ENCODE measurements at regions not wholly inside any gene's neighbourhood (a gene's known extent, or its start where the extent isn't known, plus 50 kb on each side); places are given as distances from the start of the nearest gene placed in this dataset.

DNA sequence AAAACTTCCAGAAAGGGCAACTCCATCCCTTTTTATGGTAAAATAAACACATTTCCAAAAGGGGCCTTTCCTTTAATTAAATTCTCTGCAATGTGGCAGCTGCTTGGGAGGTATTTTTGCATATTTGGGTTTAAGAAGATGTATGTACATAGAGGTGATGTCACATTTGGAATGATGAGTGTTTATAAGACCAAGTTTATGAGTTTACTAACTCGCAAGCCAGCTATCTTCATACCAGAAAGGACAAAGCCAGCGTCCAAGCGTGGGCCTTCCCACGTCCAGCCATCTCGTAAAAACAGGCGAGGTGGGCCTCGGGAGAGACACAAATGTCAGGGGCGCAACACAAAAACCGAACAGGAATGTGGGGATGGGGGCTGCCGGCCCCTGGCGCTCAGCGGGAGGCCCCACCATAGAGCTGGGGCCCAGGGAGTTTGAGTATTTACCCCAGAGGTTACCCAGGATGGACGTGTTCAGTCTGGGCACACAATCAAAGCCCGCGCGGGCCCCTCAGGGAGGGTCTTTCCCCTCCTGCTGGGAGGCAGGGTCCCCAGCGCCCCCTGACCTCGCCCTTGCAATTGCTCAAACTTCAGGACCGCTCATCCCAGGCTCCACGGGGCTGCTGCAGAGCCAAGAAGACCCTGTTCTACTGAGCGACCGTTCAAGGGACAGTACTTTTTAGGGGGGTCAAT lies 137.3 kb downstream of the TWIST2 start:
- DNase-seq, result no peak

DNA sequence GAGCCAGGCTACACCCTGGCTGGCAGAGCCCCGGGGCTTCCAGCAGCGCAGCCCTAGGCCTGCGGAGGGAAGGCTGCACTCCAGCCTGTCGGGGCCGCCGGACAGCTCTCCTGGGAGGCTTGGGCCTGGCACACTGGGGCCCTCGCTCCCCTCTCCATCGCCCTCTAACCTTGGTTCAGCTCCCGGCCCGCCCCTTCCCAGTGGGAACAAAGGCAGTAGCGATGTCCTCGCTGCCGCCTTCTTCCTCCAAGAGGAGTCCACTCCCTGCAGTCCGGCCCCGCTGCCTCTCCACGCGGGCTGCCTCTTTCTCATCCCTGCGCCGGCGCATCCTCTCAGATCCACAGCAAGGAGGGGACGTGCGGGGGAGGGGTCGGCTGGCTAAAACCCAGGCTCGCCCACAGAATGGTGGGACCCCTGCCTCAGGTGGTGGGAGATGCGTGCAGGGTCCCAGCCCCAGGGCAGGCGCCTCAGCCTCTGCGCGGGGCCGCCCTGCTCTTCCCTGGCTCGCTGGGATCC lies 138.1 kb downstream of the TWIST2 start:
- DNase-seq, result no peak

DNA sequence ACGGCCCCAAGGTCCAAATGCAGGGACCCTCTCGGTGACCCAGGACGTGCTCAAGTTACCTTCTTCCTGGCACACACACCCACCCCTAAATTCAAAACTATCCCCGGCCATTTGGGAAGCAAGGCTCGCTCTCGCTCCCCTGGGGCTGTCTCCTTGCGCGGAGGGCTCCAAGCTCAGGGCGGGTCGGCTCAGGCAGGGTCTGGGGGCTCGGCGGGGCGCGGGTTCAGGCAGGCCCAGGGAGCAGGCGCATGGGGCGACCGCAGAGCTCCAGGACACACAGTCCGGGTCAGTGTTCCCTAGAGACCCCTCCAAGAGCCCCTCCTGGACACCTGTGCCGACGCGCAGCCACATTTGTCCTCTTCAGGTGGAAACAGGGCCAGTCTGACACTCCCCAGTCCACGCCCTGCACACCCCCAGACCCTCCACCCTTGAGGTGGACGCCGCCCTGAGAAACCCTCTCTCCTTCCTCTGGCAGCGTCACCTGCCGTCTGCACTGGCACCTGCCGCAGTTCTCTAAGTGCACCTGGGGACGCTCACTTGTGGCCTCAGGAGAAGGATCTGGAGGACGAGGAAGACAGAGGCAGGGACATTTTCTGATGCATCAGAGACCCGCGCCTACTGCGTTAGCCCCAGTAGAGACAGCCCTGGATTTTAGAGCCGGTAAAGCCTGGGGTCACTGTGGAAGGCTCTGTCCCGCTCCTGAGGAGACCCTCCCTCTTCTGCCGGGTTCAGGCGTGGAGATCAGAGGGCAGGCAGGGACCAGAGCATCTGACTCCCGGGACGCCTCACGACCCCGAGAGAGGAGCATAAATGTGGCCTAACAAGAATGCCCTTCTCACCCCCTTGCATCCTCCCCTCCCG lies 138.8 kb downstream of the TWIST2 start:
- no peak for DNase-seq

DNA sequence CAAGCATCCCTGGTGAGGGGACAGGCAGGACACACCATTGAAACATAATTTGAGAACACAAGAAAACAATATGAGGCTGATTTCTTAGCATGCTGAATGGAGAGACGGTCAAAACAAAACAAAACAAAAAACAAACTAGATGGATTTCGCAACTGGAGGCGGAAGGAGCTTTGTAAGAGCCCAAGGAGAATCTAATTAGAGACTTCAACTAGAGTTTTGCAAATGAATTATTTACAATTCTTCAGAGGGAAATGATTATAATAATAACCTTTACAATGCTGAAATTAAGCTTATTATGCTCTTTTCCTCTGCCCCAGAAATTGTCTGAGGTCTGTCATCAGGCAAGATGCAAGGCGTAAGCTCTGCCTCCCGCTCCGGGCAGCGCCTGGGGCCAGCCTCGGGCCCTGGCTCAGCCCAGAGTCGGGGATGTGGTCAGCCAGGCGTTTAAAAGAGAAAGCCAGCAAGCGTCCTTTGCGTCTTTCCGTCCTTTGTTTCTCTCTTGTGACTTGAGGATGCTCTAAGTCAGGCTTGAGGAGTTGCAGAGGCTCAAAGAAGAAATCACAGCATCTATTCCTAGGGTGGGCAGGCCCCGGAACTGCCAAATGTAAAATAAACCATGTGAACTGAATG lies 139.6 kb downstream of the TWIST2 start:
- no peak for DNase-seq

DNA sequence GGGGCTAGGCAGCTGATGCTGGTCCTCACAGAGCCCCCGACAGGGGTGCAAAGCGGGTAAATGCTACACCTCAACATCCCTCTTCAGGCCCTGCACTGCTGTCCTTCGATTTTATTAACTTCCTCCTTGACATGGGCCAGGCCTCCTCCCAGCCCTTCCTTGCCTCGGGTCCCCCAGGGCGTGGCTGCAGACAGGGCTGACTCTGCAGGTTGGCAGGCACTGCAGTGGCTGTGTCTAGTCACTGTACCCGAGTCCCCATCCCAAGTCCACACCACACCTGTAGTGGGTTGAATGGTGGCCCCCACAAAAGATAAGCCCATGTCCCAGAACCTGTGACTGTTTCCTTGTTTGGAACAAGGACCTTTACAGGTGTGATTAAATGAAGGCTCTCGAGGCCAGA lies 140.2 kb downstream of the TWIST2 start:
- no peak for DNase-seq

DNA sequence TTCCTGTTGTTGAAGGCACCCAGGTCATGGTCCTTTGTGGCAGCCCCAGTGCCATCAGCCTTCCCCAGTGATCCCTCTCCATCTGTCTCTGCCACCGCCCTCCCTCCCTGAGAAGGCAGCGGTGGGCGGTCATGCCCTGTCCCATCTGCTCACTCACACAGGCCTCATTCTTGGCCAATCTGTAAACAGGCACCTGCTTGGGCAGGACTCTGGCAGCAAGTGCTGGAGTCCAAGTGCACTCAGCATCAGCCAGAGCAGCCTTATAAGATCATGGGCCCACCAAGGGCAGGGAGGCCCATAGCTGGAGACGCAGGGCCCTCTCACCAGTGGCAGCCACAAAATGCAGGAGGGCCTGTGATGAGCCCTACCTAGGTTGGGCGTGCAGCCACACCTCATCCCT lies 140.9 kb downstream of the TWIST2 start:
- no peak for DNase-seq

DNA sequence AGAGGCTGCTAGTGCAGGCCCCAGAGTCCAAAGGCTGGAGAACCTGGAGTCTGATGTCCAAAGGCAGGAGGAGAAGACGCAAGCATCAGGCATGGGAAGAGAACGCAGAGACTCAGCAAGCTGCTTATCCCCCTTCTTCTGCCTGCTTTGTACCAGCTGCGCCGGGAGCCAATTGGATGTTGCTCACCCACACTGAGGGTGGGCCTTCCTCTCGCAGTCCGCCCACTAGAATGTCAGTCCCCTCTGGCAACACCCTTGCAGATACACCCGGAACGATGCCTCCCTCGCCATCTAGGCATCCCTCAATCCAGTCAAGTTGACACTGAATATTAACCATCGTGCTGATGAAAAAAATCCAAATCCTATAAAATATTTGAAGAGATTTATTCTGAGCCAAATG lies 141.6 kb downstream of the TWIST2 start:
- DNase-seq, result no peak

DNA sequence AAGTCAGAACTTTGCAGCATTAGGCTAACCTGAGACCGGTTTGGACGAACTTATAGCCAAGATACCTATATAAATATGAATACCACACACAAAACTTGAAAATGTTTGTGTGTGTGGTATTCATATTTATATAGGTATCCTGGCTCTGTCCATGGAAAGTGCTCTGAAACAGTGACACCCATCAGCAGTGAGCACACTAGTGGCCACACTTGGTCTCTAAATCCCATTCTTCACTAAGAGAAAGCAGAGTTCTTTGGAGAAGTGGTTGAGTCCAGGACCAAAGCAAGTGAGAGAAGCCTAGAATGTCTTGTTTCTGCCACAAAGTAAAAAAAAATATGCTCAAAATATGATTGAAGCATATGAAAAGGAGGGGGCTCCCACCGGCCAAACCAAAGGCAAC lies 146.5 kb downstream of the TWIST2 start:
- no peak for DNase-seq

DNA sequence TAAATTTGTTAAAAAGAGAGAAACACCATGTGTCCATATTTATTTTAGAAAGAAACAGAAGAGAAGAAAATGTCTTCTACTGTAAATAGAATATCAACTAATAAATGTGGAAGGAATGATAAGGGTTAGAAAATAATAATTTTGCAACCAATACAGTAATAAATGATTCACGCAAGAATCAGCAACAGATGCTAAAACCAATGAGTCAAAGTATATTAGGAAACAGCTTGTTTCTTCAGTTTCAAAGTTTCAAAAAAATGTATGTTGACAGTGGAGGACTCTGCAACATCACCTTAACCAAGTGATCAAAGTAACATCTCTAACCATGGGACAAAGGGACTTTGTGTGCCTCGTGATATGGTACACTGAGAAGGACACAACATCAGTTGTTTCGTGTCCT lies 147.0 kb downstream of the TWIST2 start:
- DNase-seq, result no peak

DNA sequence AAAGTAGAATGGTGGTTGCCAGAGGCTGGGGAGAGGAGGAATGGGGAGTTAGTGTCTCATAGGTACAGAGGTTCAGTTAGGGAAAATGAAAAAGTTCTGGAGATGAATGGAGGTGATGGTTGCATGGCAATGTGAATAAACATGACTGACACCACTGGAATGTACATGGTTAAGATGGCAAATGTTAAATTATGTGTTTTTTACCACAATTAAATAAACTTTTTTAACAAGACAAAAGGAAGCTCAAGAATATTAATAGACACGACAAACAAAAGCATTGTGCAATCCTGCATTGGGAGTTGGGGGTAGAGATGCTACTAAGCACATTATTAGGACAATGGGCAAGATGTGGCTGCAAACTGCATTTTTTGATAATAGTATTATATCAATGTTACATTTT lies 147.7 kb downstream of the TWIST2 start:
- no peak for DNase-seq

DNA sequence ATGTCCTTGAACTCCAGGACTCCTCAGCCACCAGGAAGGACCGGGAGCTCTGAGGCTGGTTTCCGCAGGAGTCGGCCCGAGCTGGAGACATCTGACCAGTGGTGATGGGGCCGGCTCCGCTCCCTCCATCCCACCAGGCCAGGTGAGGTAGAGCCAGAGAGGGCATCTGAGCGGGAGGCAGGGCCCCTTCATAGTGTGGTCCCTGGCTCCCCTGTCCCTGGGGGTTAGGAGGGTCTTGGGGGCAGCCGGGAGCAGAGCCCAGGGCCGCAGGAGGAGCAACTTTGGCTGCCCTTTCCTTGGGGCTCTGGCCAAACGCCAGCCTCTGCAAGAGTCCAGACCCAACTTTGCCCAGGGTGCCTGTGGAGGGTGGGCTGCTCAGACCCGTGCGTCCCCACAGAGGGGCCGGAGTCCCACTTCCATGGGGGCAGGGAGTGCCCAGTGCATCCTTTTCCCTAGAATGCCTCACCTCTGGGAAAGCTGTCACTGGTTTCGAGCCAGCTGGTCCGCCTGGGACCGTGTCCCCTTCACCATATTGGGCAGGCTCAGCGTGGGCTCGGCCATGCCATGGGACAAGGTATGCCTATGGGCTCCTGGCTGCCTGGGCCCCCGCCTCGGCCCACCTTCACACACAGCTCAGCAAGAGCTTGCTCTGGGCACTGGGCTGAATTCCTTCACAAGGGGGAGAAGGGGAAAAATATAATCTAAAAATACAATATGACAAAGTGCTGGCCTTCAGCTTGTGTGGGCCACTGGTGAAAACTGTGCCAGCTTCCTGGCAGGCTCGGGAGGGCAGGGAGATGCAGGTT lies 148.6 kb downstream of the TWIST2 start:
- no peak for DNase-seq

DNA sequence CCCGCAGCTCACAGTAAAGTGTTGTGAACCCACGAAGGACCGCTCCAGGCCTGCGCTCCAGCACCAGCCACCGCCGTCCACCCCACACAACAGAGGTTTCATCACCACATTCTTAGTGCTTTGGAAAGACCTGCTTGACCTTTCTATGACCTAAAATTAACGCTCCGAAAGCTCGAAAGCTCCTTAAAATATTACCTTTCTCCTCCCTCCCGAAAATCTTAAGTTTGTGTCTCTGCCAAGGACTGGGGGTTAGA lies 149.2 kb downstream of the TWIST2 start:
- no peak for DNase-seq

DNA sequence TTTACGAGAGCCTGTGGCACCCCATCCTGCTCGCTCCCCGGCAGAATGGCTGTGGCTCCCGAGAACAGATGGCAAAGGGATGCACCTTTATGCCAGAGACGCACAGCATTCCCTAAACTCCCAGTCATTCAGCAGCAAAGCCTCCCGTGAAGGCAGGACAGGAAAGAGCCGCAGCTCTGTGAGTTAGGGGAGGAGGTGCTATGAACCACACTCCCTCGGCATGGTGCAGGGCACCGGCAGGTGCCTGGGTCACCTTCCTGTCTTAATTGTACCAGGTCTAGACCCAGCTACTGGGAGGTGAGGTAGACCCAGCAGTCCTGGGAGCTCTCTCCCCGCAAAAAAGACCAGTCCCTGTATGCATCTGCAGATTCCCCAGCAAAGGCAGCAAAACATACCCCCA lies 149.8 kb downstream of the TWIST2 start:
- DNase-seq, result no peak
